ENCODE measurements at regions not wholly inside any gene's neighbourhood (a gene's known extent, or its start where the extent isn't known, plus 50 kb on each side); places are given as distances from the start of the nearest gene placed in this dataset.

- Histone ChIP-seq H3K36me3 (no peaks in the 10 kb centered on the region), H3K27me3 (ENCODE audit: insufficient read depth, low read depth, severe bottlenecking) (no peaks in the 10 kb centered on the region), H3K4me3 (ENCODE audit: low read depth, low read length) (no peak overlapping the region), H3K9me3 (ENCODE audit: severe bottlenecking) (no peaks in the 10 kb centered on the region), H3K27ac (no peak overlapping the region)
- DNase-seq, result no peak
- TF ChIP-seq CTCF (IDR thresholded peaks at IDR 0.05; ENCODE audit: low read depth, low read length), result no peak
Observed at GRCh38 chr1:199149591-199149990, 510.8 kb downstream of the PTPRC start.

GRCh38 chr1:199150756-199151155 lies 511.9 kb downstream of the PTPRC start:
- no peak for DNase-seq
- H3K36me3 ChIP-seq, result no peaks in the 10 kb centered on the region
- H3K27ac ChIP-seq, result no peak overlapping the region
- no peak for TF ChIP-seq CTCF (IDR thresholded peaks at IDR 0.05; ENCODE audit: low read depth, low read length)
- H3K9me3 ChIP-seq (ENCODE audit: severe bottlenecking), result no peaks in the 10 kb centered on the region
- no peak overlapping the region for H3K4me3 ChIP-seq (ENCODE audit: low read depth, low read length)
- no peaks in the 10 kb centered on the region for H3K27me3 ChIP-seq (ENCODE audit: insufficient read depth, low read depth, severe bottlenecking)

GRCh38 chr1:199151634-199152425 lies 513.0 kb downstream of the PTPRC start:
- H3K27ac ChIP-seq, result no peak overlapping the region
- H3K9me3 ChIP-seq (ENCODE audit: severe bottlenecking), result no peaks in the 10 kb centered on the region
- DNase-seq, result no peak
- no peaks in the 10 kb centered on the region for H3K36me3 ChIP-seq
- no peaks in the 10 kb centered on the region for H3K27me3 ChIP-seq (ENCODE audit: insufficient read depth, low read depth, severe bottlenecking)
- no peak overlapping the region for H3K4me3 ChIP-seq (ENCODE audit: low read depth, low read length)
- TF ChIP-seq CTCF (IDR thresholded peaks at IDR 0.05; ENCODE audit: low read depth, low read length), result no peak

GRCh38 chr1:199152676-199153075 lies 513.8 kb downstream of the PTPRC start:
- no peaks in the 10 kb centered on the region for H3K36me3 ChIP-seq
- TF ChIP-seq CTCF (IDR thresholded peaks at IDR 0.05; ENCODE audit: low read depth, low read length), result no peak
- no peak overlapping the region for H3K4me3 ChIP-seq (ENCODE audit: low read depth, low read length)
- DNase-seq, result no peak
- no peaks in the 10 kb centered on the region for H3K27me3 ChIP-seq (ENCODE audit: insufficient read depth, low read depth, severe bottlenecking)
- no peak overlapping the region for H3K27ac ChIP-seq
- H3K9me3 ChIP-seq (ENCODE audit: severe bottlenecking), result no peaks in the 10 kb centered on the region

- H3K27me3 ChIP-seq (ENCODE audit: insufficient read depth, low read depth, severe bottlenecking), result no peaks in the 10 kb centered on the region
- no peak for DNase-seq
- H3K9me3 ChIP-seq (ENCODE audit: severe bottlenecking), result no peaks in the 10 kb centered on the region
- no peak overlapping the region for H3K27ac ChIP-seq
- TF ChIP-seq CTCF (IDR thresholded peaks at IDR 0.05; ENCODE audit: low read depth, low read length), result no peak
- H3K4me3 ChIP-seq (ENCODE audit: low read depth, low read length), result no peak overlapping the region
- no peaks in the 10 kb centered on the region for H3K36me3 ChIP-seq
Observed at GRCh38 chr1:199155166-199156019, 516.6 kb downstream of the PTPRC start.
